ENCODE measurements at regions not wholly inside any gene's neighbourhood (a gene's known extent, or its start where the extent isn't known, plus 50 kb on each side); places are given as distances from the start of the nearest gene placed in this dataset.

GRCh38 chr11:29943347-29943746 is 73.5 kb downstream of the KCNA4 start:
- H3K4me3 Mint-ChIP-seq: no peak overlapping the region
- peaks cover 11% of the 10 kb centered on the region for H3K9me3 Mint-ChIP-seq
- DNase-seq (no peak), ATAC-seq (ENCODE audit: poor library complexity) (no peak)
- no peaks in the 10 kb centered on the region for H3K36me3 ChIP-seq (ENCODE audit: insufficient read depth, low read length)
- H3K4me3 ChIP-seq (ENCODE audit: low read length): no peak overlapping the region
- H3K27ac Mint-ChIP-seq: no peak overlapping the region
- no peaks in the 10 kb centered on the region for H3K9me3 ChIP-seq (ENCODE audit: control insufficient read depth in 1 of 2, insufficient read depth in 1 of 2, low read length in 2 of 2)
- intact Hi-C loops (cut with DNase I, micrococcal nuclease): no loop called here
- no peak overlapping the region for H3K27ac ChIP-seq (ENCODE audit: low read depth in 1 of 2, low read length in 2 of 2)
- TF ChIP-seq, protein P1, sequence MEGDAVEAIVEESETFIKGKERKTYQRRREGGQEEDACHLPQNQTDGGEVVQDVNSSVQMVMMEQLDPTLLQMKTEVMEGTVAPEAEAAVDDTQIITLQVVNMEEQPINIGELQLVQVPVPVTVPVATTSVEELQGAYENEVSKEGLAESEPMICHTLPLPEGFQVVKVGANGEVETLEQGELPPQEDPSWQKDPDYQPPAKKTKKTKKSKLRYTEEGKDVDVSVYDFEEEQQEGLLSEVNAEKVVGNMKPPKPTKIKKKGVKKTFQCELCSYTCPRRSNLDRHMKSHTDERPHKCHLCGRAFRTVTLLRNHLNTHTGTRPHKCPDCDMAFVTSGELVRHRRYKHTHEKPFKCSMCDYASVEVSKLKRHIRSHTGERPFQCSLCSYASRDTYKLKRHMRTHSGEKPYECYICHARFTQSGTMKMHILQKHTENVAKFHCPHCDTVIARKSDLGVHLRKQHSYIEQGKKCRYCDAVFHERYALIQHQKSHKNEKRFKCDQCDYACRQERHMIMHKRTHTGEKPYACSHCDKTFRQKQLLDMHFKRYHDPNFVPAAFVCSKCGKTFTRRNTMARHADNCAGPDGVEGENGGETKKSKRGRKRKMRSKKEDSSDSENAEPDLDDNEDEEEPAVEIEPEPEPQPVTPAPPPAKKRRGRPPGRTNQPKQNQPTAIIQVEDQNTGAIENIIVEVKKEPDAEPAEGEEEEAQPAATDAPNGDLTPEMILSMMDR (IDR thresholded peaks at IDR 0.05): no peak
- H3K27me3 ChIP-seq (ENCODE audit: control insufficient read depth in 1 of 2, insufficient read depth in 2 of 2, low read length in 2 of 2): no peaks in the 10 kb centered on the region
- no peaks in the 10 kb centered on the region for H3K36me3 Mint-ChIP-seq (ENCODE audit: low read depth)
- ChIA-PET CTCF (no interaction called here), POLR2A (no interaction called here)
- H3K4me1 Mint-ChIP-seq (ENCODE audit: low read depth): no peaks in the 10 kb centered on the region
- H3K27me3 Mint-ChIP-seq: no peaks in the 10 kb centered on the region
- no peaks in the 10 kb centered on the region for H3K4me1 ChIP-seq (ENCODE audit: insufficient read depth, low read length)

- Mint-ChIP-seq H3K9me3 (peaks cover 9% of the 10 kb centered on the region), H3K4me1 (ENCODE audit: low read depth) (no peaks in the 10 kb centered on the region), H3K36me3 (ENCODE audit: low read depth) (no peaks in the 10 kb centered on the region), H3K4me3 (no peak overlapping the region), H3K27me3 (no peaks in the 10 kb centered on the region), H3K27ac (no peak overlapping the region)
- TF ChIP-seq, protein P1 (IDR thresholded peaks at IDR 0.05): no peak
- intact Hi-C loops (cut with DNase I, micrococcal nuclease): no loop called here
- H3K9me3 ChIP-seq (ENCODE audit: control insufficient read depth in 1 of 2, insufficient read depth in 1 of 2, low read length in 2 of 2): peaks cover 0 to 9% of the 10 kb centered on the region in 2 experiments
- ChIA-PET CTCF (no interaction called here), POLR2A (no interaction called here)
- H3K4me3 ChIP-seq (ENCODE audit: low read length): no peak overlapping the region
- H3K27ac ChIP-seq (ENCODE audit: low read depth in 1 of 2, low read length in 2 of 2): no peak overlapping the region
- H3K27me3 ChIP-seq (ENCODE audit: control insufficient read depth in 1 of 2, insufficient read depth in 2 of 2, low read length in 2 of 2): no peaks in the 10 kb centered on the region
- DNase-seq (no peak), ATAC-seq (ENCODE audit: poor library complexity) (no peak)
- H3K36me3 ChIP-seq (ENCODE audit: insufficient read depth, low read length): no peaks in the 10 kb centered on the region
- no peaks in the 10 kb centered on the region for H3K4me1 ChIP-seq (ENCODE audit: insufficient read depth, low read length)
These were observed 79.3 kb downstream of the KCNA4 start for GRCh38 chr11:29937526-29937925.

DNA sequence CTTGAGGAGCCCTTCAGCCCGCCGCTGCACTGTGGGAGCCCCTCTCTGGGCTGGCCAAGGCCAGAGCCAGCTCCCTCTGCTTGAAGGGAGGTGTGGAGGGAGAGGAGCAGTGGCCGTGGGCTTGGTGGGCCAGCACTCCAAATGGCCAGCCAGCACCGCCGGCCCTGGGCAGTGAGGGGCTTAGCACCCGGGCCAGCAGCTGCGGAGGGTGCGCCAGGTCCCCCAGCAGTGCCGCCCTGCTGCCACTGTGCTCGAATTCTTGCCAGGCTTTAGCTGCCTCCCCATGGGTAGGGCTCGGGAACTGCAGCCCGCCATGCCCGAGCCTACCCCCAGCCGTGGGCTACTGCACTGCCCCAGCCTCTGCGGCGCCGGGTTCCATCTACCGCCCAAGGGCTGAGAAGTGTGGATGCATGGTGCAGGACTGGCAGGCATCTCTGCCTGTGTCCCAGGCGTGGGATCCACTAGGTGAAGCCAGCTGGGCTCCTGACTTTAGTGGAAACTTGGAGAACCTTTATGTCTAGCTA is 82.7 kb downstream of the KCNA4 start:
- CTCF ChIA-PET: no interaction called here
- Histone ChIP-seq H3K27me3 (ENCODE audit: control insufficient read depth in 1 of 2, insufficient read depth in 2 of 2, low read length in 2 of 2) (no peaks in the 10 kb centered on the region), H3K27ac (ENCODE audit: low read depth in 1 of 2, low read length in 2 of 2) (no peak overlapping the region), H3K9me3 (ENCODE audit: control insufficient read depth in 1 of 2, insufficient read depth in 1 of 2, low read length in 2 of 2) (peaks cover 0 to 11% of the 10 kb centered on the region in 2 experiments), H3K36me3 (ENCODE audit: insufficient read depth, low read length) (no peaks in the 10 kb centered on the region), H3K4me3 (ENCODE audit: low read length) (no peak overlapping the region), H3K4me1 (ENCODE audit: insufficient read depth, low read length) (no peaks in the 10 kb centered on the region)
- Mint-ChIP-seq H3K4me3 (no peak overlapping the region), H3K27me3 (no peaks in the 10 kb centered on the region), H3K4me1 (ENCODE audit: low read depth) (no peaks in the 10 kb centered on the region), H3K27ac (no peak overlapping the region), H3K36me3 (ENCODE audit: low read depth) (no peaks in the 10 kb centered on the region), H3K9me3 (peaks cover 9% of the 10 kb centered on the region)
- intact Hi-C loops (cut with DNase I, micrococcal nuclease): no loop called here
- DNase-seq (no peak), ATAC-seq (ENCODE audit: poor library complexity) (no peak)
- POLR2A ChIA-PET: no interaction called here
- TF ChIP-seq, protein P1 (IDR thresholded peaks at IDR 0.05): no peak

Data from CD4-positive, alpha-beta T cell (primary cell).